Fibroblast of lung (primary cell): ENCODE measurements at regions not wholly inside any gene's neighbourhood (a gene's known extent, or its start where the extent isn't known, plus 50 kb on each side); places are given as distances from the start of the nearest gene placed in this dataset.

Source experiments
- DNase-seq, 2 donors: peaks; one replicate each; pipeline versions ENCODE4 v3.0.0 to v3.0.0-alpha.2; 2010; ENCODE audit warnings: low read depth in 2 of 2
- H2AFZ ChIP-seq: 2 replicates; pipeline ENCODE4 v1.5.1; 2012; ENCODE audit warnings: low read length, control low read depth, inconsistent platforms
- H3K27ac ChIP-seq: 2 replicates; pipeline ENCODE4 v1.5.1; 2011; ENCODE audit warnings: low read length, control low read depth; ENCODE audit not compliant: insufficient read depth
- H3K27me3 ChIP-seq: 2 replicates; pipeline ENCODE4 v1.5.1; 2011; ENCODE audit warnings: mild to moderate bottlenecking, low read length; ENCODE audit not compliant: control insufficient read depth, insufficient read depth
- H3K36me3 ChIP-seq: 2 replicates; pipeline ENCODE4 v1.5.1; 2011; ENCODE audit warnings: low read length; ENCODE audit not compliant: control insufficient read depth, insufficient read depth
- H3K4me1 ChIP-seq: 2 replicates; pipeline ENCODE4 v1.5.1; 2011; ENCODE audit warnings: low read length; ENCODE audit not compliant: control insufficient read depth, insufficient read depth; ENCODE audit errors: extremely low read depth
- H3K4me2 ChIP-seq: 2 replicates; pipeline ENCODE4 v1.5.1; 2011; ENCODE audit warnings: low read length, control low read depth; ENCODE audit not compliant: insufficient read depth; ENCODE audit errors: extremely low read depth
- H3K4me3 ChIP-seq, 4 experiments: fragments of 200-600 bp in 1 of 4; sonication (generic) in 1 of 4; replicated peaks in 1 of 4; 2 replicates each; pipeline ENCODE4 v1.5.1; 2011 to 2016; ENCODE audit warnings: low read length in 4 of 4, low read depth in 3 of 4, mild to moderate bottlenecking in 3 of 4, control low read depth in 2 of 4, inconsistent platforms in 1 of 4, mixed read lengths in 1 of 4; ENCODE audit not compliant: insufficient read depth in 1 of 4; ENCODE audit errors: control extremely low read depth in 1 of 4
- H3K79me2 ChIP-seq: 2 replicates; pipeline ENCODE4 v1.5.1; 2012; ENCODE audit warnings: mild to moderate bottlenecking, low read length, inconsistent platforms; ENCODE audit not compliant: control insufficient read depth, insufficient read depth
- H3K9ac ChIP-seq: 2 replicates; pipeline ENCODE4 v1.5.1; 2011; ENCODE audit warnings: mild to moderate bottlenecking, low read length, control low read depth; ENCODE audit not compliant: insufficient read depth
- H3K9me3 ChIP-seq: 2 replicates; pipeline ENCODE4 v1.5.1; 2012; ENCODE audit warnings: low read depth, low read length; ENCODE audit not compliant: control insufficient read depth, insufficient read depth
- H4K20me1 ChIP-seq: 2 replicates; pipeline ENCODE4 v1.5.1; 2011; ENCODE audit warnings: low read length; ENCODE audit not compliant: control insufficient read depth, insufficient read depth; ENCODE audit errors: extremely low read depth
- EZH2 ChIP-seq: IDR thresholded peaks from 2 replicates; pipeline ENCODE4 v1.5.1; 2012; ENCODE audit warnings: low read length, control low read depth, mild to moderate bottlenecking; ENCODE audit errors: missing control alignments
- TF ChIP-seq, protein P1 (sequence below), 2 donors: IDR thresholded peaks in 1 of 2; conservative IDR thresholded peaks in 1 of 2; 1 replicate in 1 of 2; 2 replicates in 1 of 2; pipeline ENCODE4 v1.5.1; 2011 to 2012; ENCODE audit warnings: low read length in 2 of 2, control low read depth in 1 of 2, inconsistent platforms in 1 of 2, low read depth in 1 of 2, mild to moderate bottlenecking in 1 of 2

GRCh38 chr12:89252284-89252683, 100.0 kb downstream of the DUSP6 start:
- DNase-seq: peak; percentile 39 to 70
- no peaks in the 10 kb centered on the region for H3K9me3 ChIP-seq
- H3K9ac ChIP-seq: no peak overlapping the region
- no peaks in the 10 kb centered on the region for H3K36me3 ChIP-seq
- H3K4me3 ChIP-seq: no peak overlapping the region
- H3K27ac ChIP-seq: no peak overlapping the region
- no peaks in the 10 kb centered on the region for H3K27me3 ChIP-seq
- no peaks in the 10 kb centered on the region for H4K20me1 ChIP-seq
- no peak for TF ChIP-seq EZH2
- TF ChIP-seq, protein P1, sequence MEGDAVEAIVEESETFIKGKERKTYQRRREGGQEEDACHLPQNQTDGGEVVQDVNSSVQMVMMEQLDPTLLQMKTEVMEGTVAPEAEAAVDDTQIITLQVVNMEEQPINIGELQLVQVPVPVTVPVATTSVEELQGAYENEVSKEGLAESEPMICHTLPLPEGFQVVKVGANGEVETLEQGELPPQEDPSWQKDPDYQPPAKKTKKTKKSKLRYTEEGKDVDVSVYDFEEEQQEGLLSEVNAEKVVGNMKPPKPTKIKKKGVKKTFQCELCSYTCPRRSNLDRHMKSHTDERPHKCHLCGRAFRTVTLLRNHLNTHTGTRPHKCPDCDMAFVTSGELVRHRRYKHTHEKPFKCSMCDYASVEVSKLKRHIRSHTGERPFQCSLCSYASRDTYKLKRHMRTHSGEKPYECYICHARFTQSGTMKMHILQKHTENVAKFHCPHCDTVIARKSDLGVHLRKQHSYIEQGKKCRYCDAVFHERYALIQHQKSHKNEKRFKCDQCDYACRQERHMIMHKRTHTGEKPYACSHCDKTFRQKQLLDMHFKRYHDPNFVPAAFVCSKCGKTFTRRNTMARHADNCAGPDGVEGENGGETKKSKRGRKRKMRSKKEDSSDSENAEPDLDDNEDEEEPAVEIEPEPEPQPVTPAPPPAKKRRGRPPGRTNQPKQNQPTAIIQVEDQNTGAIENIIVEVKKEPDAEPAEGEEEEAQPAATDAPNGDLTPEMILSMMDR (conservative IDR thresholded peaks at IDR 0.05 in 1 of 2, IDR thresholded peaks at IDR 0.05 in 1 of 2; ENCODE audit: low read depth in 1 of 2, low read length in 2 of 2): no peak
- no peak overlapping the region for H3K4me2 ChIP-seq
- peaks cover 2% of the 10 kb centered on the region for H3K4me1 ChIP-seq
- H2AFZ ChIP-seq: no peak overlapping the region
- H3K79me2 ChIP-seq: no peaks in the 10 kb centered on the region

GRCh38 chr12:89251342-89252271, 100.7 kb downstream of the DUSP6 start:
- Histone ChIP-seq H3K36me3 (no peaks in the 10 kb centered on the region), H2AFZ (no peak overlapping the region), H3K27ac (no peak overlapping the region), H3K27me3 (no peaks in the 10 kb centered on the region), H3K4me3 (no peak overlapping the region), H3K9me3 (no peaks in the 10 kb centered on the region), H4K20me1 (no peaks in the 10 kb centered on the region), H3K4me1 (peaks cover 2% of the 10 kb centered on the region), H3K79me2 (no peaks in the 10 kb centered on the region), H3K4me2 (no peak overlapping the region), H3K9ac (no peak overlapping the region)
- DNase-seq: no peak
- TF ChIP-seq EZH2: no peak
- TF ChIP-seq, protein P1 (conservative IDR thresholded peaks at IDR 0.05 in 1 of 2, IDR thresholded peaks at IDR 0.05 in 1 of 2; ENCODE audit: low read depth in 1 of 2, low read length in 2 of 2): no peak

DNA sequence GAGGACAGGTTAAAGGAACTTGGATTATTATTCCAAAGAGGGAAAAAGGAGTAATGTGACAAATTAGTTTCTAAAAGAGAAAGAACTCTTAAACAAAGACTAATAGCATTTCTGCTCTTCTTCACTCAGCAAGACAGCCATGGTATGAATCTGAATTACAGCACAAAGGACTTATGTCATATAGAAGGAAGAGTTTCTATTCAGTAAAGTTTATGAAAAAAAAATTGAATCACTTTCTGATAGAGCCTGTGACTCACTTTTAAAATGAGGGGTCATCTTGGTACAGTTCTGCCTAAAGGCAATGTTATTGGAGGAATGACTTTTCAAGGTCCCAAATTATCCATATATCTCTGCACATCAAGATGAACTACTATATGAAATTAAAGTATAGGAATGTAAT, 101.7 kb downstream of the DUSP6 start:
- H3K27me3 ChIP-seq: no peaks in the 10 kb centered on the region
- H3K9me3 ChIP-seq: no peaks in the 10 kb centered on the region
- TF ChIP-seq EZH2: no peak
- TF ChIP-seq, protein P1 (conservative IDR thresholded peaks at IDR 0.05 in 1 of 2, IDR thresholded peaks at IDR 0.05 in 1 of 2; ENCODE audit: low read depth in 1 of 2, low read length in 2 of 2): no peak
- H3K27ac ChIP-seq: no peak overlapping the region
- H3K4me2 ChIP-seq: no peak overlapping the region
- H3K4me1 ChIP-seq: peaks cover 2% of the 10 kb centered on the region
- no peak overlapping the region for H3K4me3 ChIP-seq
- H3K36me3 ChIP-seq: no peaks in the 10 kb centered on the region
- H4K20me1 ChIP-seq: no peaks in the 10 kb centered on the region
- no peak for DNase-seq
- H2AFZ ChIP-seq: no peak overlapping the region
- no peak overlapping the region for H3K9ac ChIP-seq
- H3K79me2 ChIP-seq: no peaks in the 10 kb centered on the region
